Neural cell (in vitro differentiated cells): ENCODE measurements at regions not wholly inside any gene's neighbourhood (a gene's known extent, or its start where the extent isn't known, plus 50 kb on each side); places are given as distances from the start of the nearest gene placed in this dataset.

ENCODE experiments used
- EP300 ChIP-seq: fragments of 450-650 bp; conservative IDR thresholded peaks from 2 replicates; pipeline ENCODE4 v1.6.1; 2014; ENCODE audit warnings: antibody characterized with exemption, mild to moderate bottlenecking, moderate library complexity; ENCODE audit not compliant: poor library complexity, severe bottlenecking
- EZH2 ChIP-seq: fragments of 200-600, 300-800 bp; shearing (Covaris generic), sonication (generic); IDR thresholded peaks from 2 replicates; pipeline ENCODE4 v1.6.1; 2014; ENCODE audit warnings: antibody characterized with exemption, low read length, borderline replicate concordance, mild to moderate bottlenecking; ENCODE audit not compliant: insufficient read depth, poor library complexity, severe bottlenecking
- POLR2AphosphoS5 ChIP-seq: IDR thresholded peaks from 2 replicates; pipeline ENCODE4 v1.6.1; 2012
- SMC3 ChIP-seq: fragments of 450-650 bp; conservative IDR thresholded peaks from 2 replicates; pipeline ENCODE4 v1.6.1; 2014; ENCODE audit warnings: antibody characterized with exemption, mild to moderate bottlenecking, moderate library complexity; ENCODE audit not compliant: poor library complexity
- TAF1 ChIP-seq: IDR thresholded peaks from 2 replicates; pipeline ENCODE4 v1.6.1; 2012; ENCODE audit warnings: low read depth
- TF ChIP-seq, protein P1 (sequence below): fragments of 450-650 bp; IDR thresholded peaks from 2 replicates; pipeline ENCODE4 v1.5.1; 2014; ENCODE audit warnings: antibody characterized with exemption, mild to moderate bottlenecking, moderate library complexity; ENCODE audit not compliant: poor library complexity, severe bottlenecking
- TF ChIP-seq, protein P2 (sequence below): IDR thresholded peaks from 2 replicates; pipeline ENCODE4 v1.6.1; 2012; ENCODE audit warnings: borderline replicate concordance

DNA sequence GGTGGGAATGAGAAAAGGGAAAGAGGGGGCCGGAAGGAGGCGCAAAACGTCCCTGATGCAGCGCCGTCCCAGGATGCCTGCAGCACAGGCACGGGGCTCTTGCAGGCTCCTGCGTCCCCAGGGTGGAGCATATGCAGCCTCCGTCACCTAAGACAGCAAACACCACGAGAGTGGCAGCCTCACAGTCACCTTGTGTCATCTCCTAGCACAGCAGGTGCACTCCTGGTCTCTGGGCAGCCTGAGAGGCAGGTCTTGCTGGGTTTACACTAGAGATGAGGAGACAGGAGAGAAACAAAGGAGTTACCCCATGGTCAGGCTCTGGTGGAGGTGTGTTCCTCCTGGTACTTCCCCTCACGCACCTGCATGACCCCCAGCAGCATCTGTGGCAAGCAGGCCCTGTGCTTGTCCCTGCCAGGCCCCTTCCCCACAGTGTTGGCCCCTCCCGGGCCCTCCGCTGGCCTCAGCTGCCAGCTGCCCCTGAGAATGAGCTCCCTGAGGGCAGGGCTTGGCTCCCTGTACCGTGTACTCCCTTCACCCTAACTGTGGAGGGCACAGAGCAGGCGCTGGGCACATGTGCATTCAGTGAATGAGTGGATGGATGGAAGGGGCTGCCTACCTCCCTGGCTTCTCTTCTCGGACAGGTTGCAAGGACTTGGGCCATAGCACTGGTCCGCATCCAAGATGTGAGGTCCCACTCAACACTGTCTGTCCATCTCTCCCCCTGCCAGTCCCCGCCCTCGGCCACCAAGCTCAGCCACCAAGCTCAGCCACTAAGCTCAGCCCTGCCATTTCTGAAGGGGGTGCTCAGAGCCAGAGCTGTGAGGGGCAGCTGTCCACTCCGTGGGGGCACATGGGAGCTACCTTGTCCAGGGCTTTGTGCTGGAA, 988.6 kb downstream of the BRD1 start:
- TF ChIP-seq, protein P1, sequence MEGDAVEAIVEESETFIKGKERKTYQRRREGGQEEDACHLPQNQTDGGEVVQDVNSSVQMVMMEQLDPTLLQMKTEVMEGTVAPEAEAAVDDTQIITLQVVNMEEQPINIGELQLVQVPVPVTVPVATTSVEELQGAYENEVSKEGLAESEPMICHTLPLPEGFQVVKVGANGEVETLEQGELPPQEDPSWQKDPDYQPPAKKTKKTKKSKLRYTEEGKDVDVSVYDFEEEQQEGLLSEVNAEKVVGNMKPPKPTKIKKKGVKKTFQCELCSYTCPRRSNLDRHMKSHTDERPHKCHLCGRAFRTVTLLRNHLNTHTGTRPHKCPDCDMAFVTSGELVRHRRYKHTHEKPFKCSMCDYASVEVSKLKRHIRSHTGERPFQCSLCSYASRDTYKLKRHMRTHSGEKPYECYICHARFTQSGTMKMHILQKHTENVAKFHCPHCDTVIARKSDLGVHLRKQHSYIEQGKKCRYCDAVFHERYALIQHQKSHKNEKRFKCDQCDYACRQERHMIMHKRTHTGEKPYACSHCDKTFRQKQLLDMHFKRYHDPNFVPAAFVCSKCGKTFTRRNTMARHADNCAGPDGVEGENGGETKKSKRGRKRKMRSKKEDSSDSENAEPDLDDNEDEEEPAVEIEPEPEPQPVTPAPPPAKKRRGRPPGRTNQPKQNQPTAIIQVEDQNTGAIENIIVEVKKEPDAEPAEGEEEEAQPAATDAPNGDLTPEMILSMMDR: no peak
- TF ChIP-seq EP300: no peak
- no peak for TF ChIP-seq SMC3
- TF ChIP-seq POLR2AphosphoS5: no peak
- no peak for TF ChIP-seq EZH2
- TF ChIP-seq TAF1: no peak
- TF ChIP-seq, protein P2, sequence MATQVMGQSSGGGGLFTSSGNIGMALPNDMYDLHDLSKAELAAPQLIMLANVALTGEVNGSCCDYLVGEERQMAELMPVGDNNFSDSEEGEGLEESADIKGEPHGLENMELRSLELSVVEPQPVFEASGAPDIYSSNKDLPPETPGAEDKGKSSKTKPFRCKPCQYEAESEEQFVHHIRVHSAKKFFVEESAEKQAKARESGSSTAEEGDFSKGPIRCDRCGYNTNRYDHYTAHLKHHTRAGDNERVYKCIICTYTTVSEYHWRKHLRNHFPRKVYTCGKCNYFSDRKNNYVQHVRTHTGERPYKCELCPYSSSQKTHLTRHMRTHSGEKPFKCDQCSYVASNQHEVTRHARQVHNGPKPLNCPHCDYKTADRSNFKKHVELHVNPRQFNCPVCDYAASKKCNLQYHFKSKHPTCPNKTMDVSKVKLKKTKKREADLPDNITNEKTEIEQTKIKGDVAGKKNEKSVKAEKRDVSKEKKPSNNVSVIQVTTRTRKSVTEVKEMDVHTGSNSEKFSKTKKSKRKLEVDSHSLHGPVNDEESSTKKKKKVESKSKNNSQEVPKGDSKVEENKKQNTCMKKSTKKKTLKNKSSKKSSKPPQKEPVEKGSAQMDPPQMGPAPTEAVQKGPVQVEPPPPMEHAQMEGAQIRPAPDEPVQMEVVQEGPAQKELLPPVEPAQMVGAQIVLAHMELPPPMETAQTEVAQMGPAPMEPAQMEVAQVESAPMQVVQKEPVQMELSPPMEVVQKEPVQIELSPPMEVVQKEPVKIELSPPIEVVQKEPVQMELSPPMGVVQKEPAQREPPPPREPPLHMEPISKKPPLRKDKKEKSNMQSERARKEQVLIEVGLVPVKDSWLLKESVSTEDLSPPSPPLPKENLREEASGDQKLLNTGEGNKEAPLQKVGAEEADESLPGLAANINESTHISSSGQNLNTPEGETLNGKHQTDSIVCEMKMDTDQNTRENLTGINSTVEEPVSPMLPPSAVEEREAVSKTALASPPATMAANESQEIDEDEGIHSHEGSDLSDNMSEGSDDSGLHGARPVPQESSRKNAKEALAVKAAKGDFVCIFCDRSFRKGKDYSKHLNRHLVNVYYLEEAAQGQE: no peak
